ENCODE measurements at regions not wholly inside any gene's neighbourhood (a gene's known extent, or its start where the extent isn't known, plus 50 kb on each side); places are given as distances from the start of the nearest gene placed in this dataset.

- TF ChIP-seq POLR2AphosphoS5 (IDR thresholded peaks at IDR 0.05) (no peak), CTCF (IDR thresholded peaks at IDR 0.05) (no peak)
Observed at GRCh38 chr18:22099925-22100324, 69.5 kb upstream of the GATA6 start.

All from stomach (tissue), 4 donors.